Progenitor cell of endocrine pancreas (in vitro differentiated cells): ENCODE measurements at regions not wholly inside any gene's neighbourhood (a gene's known extent, or its start where the extent isn't known, plus 50 kb on each side); places are given as distances from the start of the nearest gene placed in this dataset.

Experiments used
- DNase-seq: peaks from one replicate; pipeline ENCODE4 v3.0.0; 2021; ENCODE audit warnings: low spot score; ENCODE audit not compliant: unreplicated experiment
- H3K27ac Mint-ChIP-seq: 2 replicates; pipeline ENCODE4 v1.8.0; 2021; ENCODE audit warnings: mild to moderate bottlenecking, moderate library complexity, mixed read lengths
- H3K27me3 Mint-ChIP-seq: 2 replicates; pipeline ENCODE4 v1.8.0; 2021; ENCODE audit warnings: mixed read lengths
- H3K36me3 Mint-ChIP-seq: 2 replicates; pipeline ENCODE4 v1.8.0; 2022; ENCODE audit warnings: mixed read lengths; ENCODE audit not compliant: insufficient read depth
- H3K4me1 Mint-ChIP-seq: 2 replicates; pipeline ENCODE4 v1.8.0; 2021; ENCODE audit warnings: low read depth, mixed read lengths
- H3K4me3 Mint-ChIP-seq: 2 replicates; pipeline ENCODE4 v1.8.0; 2021; ENCODE audit warnings: low read depth, mild to moderate bottlenecking, moderate library complexity, mixed read lengths
- H3K9me3 Mint-ChIP-seq: 2 replicates; pipeline ENCODE4 v1.8.0; 2021; ENCODE audit warnings: low read depth, mixed read lengths
- TF ChIP-seq, protein P1 (sequence below): fragments of 200-600 bp; sonication (generic); IDR thresholded peaks from one replicate; pipeline ENCODE4 v1.5.0; 2021; ENCODE audit warnings: antibody characterized with exemption, mild to moderate bottlenecking; ENCODE audit not compliant: unreplicated experiment

DNA sequence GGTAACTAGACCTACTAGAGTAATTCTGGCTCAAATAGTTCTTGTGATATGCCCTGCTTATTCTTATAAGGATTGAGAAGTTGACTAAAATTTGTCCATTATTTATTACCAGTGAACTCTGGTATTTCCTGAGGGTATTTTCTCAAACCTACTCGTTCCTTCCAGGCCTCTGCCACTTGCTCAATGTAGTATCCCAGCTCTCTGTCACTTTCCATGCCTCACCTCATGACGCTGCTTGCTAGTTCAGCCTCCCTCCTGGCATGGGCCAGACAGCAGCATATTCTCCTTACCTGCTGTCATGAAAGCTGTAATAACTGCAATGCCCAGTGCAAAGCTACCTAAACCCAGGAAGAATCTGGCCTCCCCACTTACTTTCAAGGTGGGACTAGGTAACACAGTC is 602.9 kb upstream of the ADAMTS5 start:
- DNase-seq = no peak
- Mint-ChIP-seq H3K36me3 (no peaks in the 10 kb centered on the region), H3K27me3 (no peaks in the 10 kb centered on the region)

DNA sequence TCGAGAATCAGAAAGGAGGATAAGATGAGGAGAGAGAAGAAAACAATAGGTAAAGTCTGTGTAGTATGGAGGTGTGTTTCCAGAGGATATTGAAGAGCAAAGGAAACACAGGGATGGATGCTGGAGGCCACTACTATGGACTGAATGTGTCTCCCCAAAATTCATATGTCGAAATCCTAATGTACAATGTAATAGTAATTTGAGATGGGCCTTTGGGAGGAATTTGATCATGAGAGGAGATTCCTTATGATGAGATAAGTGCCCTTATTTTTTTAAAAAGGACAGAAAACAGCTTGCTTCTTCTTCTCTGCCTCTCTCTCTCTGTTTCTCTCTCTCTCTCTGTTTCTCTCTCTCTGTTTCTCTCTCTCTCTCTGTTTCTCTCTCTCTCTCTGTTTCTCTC is 602.2 kb upstream of the ADAMTS5 start:
- no peak overlapping the region for H3K4me3 Mint-ChIP-seq
- TF ChIP-seq, protein P1, sequence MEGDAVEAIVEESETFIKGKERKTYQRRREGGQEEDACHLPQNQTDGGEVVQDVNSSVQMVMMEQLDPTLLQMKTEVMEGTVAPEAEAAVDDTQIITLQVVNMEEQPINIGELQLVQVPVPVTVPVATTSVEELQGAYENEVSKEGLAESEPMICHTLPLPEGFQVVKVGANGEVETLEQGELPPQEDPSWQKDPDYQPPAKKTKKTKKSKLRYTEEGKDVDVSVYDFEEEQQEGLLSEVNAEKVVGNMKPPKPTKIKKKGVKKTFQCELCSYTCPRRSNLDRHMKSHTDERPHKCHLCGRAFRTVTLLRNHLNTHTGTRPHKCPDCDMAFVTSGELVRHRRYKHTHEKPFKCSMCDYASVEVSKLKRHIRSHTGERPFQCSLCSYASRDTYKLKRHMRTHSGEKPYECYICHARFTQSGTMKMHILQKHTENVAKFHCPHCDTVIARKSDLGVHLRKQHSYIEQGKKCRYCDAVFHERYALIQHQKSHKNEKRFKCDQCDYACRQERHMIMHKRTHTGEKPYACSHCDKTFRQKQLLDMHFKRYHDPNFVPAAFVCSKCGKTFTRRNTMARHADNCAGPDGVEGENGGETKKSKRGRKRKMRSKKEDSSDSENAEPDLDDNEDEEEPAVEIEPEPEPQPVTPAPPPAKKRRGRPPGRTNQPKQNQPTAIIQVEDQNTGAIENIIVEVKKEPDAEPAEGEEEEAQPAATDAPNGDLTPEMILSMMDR = no peak
- DNase-seq = no peak
- no peaks in the 10 kb centered on the region for H3K36me3 Mint-ChIP-seq
- peaks cover 5% of the 10 kb centered on the region for H3K4me1 Mint-ChIP-seq
- H3K9me3 Mint-ChIP-seq = no peaks in the 10 kb centered on the region
- H3K27me3 Mint-ChIP-seq = no peaks in the 10 kb centered on the region
- H3K27ac Mint-ChIP-seq = no peak overlapping the region

More for the DNA sequence above, 602.9 kb upstream of the ADAMTS5 start:
- Mint-ChIP-seq H3K9me3 (no peaks in the 10 kb centered on the region), H3K4me3 (no peak overlapping the region), H3K4me1 (peaks cover 5% of the 10 kb centered on the region), H3K27ac (no peak overlapping the region)
- TF ChIP-seq, protein P1 = no peak

DNA sequence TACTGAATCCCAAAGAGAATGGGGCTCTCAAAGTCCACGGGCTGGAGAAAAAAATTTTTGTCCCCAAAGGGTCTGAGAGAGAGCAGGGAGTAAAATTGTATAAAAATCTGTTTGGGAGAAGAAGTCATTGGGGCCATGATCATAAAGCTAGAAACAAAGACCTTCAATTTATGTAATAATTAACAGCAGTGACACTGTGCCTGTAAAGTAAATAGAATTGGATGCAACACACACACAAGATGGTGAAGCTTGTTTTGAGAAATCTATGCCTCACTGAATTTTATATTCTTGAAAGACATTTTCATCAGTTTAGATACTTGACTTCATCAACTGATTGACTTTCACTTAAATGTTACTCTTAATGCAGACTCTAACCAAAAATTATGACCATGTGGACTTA is 600.5 kb upstream of the ADAMTS5 start:
- Mint-ChIP-seq H3K9me3 (no peaks in the 10 kb centered on the region), H3K27me3 (no peaks in the 10 kb centered on the region), H3K36me3 (no peaks in the 10 kb centered on the region), H3K4me3 (no peak overlapping the region), H3K27ac (no peak overlapping the region), H3K4me1 (peaks cover 5% of the 10 kb centered on the region)
- TF ChIP-seq, protein P1 = no peak
- DNase-seq = no peak

DNA sequence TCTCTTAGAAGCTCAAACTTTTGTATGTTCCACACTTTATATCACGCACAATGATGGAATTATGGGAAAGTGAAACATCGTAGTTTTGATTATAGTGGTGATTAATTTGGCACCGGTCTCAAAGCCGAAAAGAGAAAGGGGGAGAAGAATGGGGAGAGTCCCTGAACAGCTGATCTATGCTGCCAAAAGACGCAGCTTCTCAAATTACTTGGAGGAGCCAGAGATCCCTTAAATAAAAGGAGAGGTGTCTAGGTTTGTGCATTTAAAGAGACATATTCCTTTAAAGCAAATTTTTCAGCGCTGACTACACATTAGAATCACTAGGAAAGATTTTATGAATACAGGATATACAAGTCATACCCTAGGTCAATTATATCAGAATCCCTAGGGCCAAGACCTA is 599.6 kb upstream of the ADAMTS5 start:
- DNase-seq = no peak
- Mint-ChIP-seq H3K4me3 (no peak overlapping the region), H3K9me3 (no peaks in the 10 kb centered on the region), H3K27me3 (no peaks in the 10 kb centered on the region), H3K4me1 (peaks cover 5% of the 10 kb centered on the region), H3K36me3 (no peaks in the 10 kb centered on the region), H3K27ac (no peak overlapping the region)
- TF ChIP-seq, protein P1 = no peak

DNA sequence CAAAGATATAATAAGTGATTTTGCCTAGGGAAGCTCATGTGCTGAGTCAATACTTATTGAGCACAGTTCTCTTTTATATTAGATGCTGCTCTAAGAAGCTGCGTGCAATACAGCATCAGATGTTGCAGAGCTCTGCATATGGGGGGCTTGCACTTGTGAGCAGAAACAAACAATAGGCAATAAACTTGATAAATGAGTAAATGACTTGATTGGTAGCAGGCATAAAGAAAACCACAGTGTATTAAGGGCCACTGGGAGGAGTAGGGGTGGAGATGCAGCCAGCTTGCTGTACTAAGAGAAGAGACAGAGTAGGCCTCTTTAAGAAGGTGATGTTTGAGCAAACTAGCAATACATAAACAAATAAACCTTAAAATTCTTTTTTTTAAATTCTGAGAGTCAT is 598.5 kb upstream of the ADAMTS5 start:
- H3K27me3 Mint-ChIP-seq = no peaks in the 10 kb centered on the region
- no peak overlapping the region for H3K27ac Mint-ChIP-seq
- H3K36me3 Mint-ChIP-seq = no peaks in the 10 kb centered on the region
- no peaks in the 10 kb centered on the region for H3K9me3 Mint-ChIP-seq
- TF ChIP-seq, protein P1 = no peak
- H3K4me1 Mint-ChIP-seq = peaks cover 5% of the 10 kb centered on the region
- DNase-seq = no peak
- H3K4me3 Mint-ChIP-seq = no peak overlapping the region
